GM12864 (cell line): ENCODE measurements at regions not wholly inside any gene's neighbourhood (a gene's known extent, or its start where the extent isn't known, plus 50 kb on each side); places are given as distances from the start of the nearest gene placed in this dataset.
"Not testable (repeated sequence)": the region's sequence is repeated elsewhere in the genome, so short reads cannot be mapped to it uniquely, and the experiment has no call there.

Experiments
- DNase-seq: peaks from one replicate; pipeline ENCODE4 v3.0.0-alpha.2; 2011; ENCODE audit warnings: low read depth
- H3K4me3 ChIP-seq: 2 replicates; pipeline ENCODE4 v1.5.1; 2011; ENCODE audit warnings: mild to moderate bottlenecking, low read depth, low read length, control low read depth
- CTCF ChIP-seq: IDR thresholded peaks from 2 replicates; pipeline ENCODE4 v1.5.1; 2011; ENCODE audit warnings: low read depth, mild to moderate bottlenecking, moderate library complexity, low read length, control low read depth, inconsistent platforms; ENCODE audit errors: missing control alignments

DNA sequence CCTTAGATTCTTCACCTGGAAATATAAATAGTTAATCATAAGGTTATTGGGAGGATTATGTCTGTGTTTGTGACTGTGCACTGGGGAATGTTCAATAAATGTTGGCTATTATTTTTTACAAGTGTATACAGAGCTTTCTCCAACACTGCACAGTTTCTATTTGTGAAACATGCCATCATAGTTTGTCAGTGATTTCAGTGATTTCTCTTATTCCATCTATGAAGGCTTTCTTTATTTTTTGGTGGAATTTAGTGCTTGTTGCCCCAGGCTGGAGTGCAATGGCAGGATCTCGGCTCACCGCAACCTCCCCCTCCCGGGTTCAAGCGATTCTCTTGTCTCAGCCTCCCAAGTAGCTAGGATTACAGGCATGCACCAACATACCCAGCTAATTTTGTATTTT is 545.0 kb upstream of the GRM7 start:
- TF ChIP-seq CTCF: no peak

DNA sequence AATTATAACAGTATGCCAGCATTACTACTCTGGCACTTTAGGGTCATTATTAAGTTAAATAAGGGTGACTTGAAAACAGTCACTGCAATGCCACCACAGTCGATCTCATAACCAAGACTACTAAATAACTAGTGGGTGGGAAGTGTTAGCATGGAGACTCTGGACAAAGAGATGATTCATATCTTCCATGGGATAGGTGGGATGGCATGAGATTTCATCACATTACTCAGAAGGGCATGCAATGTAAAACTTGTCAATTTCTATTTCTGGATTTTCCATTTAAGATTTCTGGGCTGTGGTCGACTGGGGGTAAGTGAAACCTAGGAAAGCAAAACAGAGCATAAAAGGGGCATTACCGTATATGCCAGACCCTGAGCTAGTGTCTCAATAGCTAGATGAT is 538.9 kb upstream of the GRM7 start:
- no peak overlapping the region for H3K4me3 ChIP-seq
- DNase-seq: no peak
- no peak for TF ChIP-seq CTCF

More for the DNA sequence above, 545.0 kb upstream of the GRM7 start:
- DNase-seq: no peak
- no peak overlapping the region for H3K4me3 ChIP-seq

DNA sequence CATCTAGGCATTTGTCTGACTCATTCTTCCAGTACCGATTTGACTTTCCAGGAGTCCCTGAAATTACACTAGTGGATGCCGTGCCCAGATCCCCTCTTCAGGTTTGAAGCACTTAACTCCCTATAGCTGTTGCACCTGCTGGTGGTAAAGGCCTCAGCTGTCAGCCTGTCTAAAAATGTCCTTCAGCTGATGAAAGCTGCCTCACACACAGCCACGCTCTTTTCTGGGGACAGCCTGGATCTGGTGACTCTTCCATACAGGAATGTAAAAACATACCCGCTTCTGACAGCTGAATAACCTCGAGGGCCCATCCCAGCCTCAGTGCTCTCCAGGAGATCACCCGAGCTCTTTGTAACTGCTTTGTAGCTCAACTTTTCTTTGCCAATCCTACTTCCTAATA is 534.1 kb upstream of the GRM7 start:
- no peak for TF ChIP-seq CTCF
- no peak overlapping the region for H3K4me3 ChIP-seq
- no peak for DNase-seq

- not testable (repeated sequence) for DNase-seq, H3K4me3 ChIP-seq
Observed at GRCh38 chr3:6340980-6341325, 520.0 kb upstream of the GRM7 start.

DNA sequence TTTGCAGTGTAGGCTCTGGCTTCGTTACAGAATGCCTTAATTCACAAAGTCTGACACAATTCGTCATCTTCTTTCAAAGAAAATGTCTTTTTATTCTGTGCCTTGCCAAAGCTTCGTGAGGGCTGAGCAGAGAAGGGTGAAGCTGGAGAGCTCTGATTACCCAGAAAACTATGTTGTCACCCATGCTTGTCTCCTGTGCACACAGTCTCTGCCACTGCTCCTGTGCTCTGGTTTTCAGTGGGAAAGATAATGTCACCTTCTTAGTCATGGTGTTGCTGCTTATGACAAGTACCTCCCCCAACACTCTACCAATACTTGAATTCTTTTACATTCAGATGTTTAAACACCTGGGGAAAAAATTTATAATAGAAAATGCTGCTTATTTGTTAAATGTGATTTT is 509.2 kb upstream of the GRM7 start:
- no peak for DNase-seq
- TF ChIP-seq CTCF: no peak
- H3K4me3 ChIP-seq: no peak overlapping the region

DNA sequence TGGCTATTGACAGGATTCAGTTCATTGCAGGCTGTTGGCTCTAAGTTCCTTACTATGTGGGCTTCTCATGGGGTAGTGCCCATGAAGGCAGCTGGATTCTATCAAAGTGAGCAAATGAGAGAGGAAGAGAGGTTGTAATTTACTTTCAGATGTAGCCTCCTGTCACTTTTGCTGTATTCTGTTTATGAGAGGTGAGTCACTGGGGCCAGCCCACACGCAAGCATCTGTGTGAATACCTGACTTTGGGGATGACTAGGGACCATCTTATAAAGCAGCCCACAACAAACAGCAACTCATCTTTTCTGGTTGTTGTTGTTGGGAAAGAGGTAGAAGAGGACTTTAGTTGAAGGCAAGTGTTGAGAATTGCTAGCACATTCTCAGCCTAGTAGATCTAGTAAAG is 506.3 kb upstream of the GRM7 start:
- TF ChIP-seq CTCF: no peak
- H3K4me3 ChIP-seq: no peak overlapping the region
- DNase-seq: no peak

DNA sequence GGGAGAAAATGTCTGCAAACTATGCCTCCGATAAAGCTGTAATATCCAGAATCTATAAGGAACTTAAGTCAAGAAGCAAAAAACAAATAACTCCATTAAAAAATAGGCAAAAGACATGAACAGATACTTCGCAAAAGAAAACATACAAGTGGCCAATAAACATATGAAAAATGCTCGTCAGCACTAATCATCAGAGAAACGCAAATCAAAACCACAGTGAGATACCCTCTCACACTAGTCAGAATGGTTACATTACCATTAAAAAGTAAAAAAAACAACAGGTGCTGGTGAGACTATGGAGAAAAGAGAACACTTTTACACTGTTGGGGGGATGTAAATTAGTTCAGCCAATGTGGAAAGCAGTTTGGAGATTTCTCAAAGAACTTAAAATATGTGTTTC is 498.5 kb upstream of the GRM7 start:
- no peak for TF ChIP-seq CTCF
- H3K4me3 ChIP-seq: no peak overlapping the region
- no peak for DNase-seq

DNA sequence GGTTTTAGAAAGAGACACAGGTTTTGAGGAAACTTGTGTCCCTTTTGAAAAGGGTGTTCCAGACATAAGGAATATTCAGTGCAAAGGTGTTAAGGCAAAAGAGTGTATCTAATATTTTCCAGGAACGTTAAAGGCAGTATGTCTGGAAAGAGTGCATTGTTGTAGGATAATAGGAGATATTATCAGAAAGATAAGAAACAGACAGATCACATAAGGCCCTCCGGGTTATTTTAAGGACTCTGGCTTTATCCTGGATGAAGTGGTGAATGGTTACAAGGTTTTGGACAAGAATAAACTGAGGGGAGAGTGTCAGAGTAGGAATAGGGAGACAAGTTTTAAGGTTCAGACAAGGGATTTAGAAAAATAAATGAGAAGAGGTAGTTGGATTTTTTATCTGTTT is 493.7 kb upstream of the GRM7 start:
- H3K4me3 ChIP-seq: no peak overlapping the region
- TF ChIP-seq CTCF: no peak

More for the DNA sequence above, 493.7 kb upstream of the GRM7 start:
- no peak for DNase-seq
